ENCODE measurements at regions not wholly inside any gene's neighbourhood (a gene's known extent, or its start where the extent isn't known, plus 50 kb on each side); places are given as distances from the start of the nearest gene placed in this dataset.

GRCh38 chr6:96465321-96465903 lies 56.2 kb upstream of the UFL1 start:
- no peak for DNase-seq

- DNase-seq, result no peak
Observed at GRCh38 chr6:96466147-96466863, 55.3 kb upstream of the UFL1 start.

- no peak for DNase-seq
Observed at GRCh38 chr6:96467814-96468213, 53.8 kb upstream of the UFL1 start.

- no peak for DNase-seq
Observed at GRCh38 chr6:96468281-96468680, 53.3 kb upstream of the UFL1 start.

GRCh38 chr6:96468681-96469224 lies 52.9 kb upstream of the UFL1 start:
- no peak for DNase-seq

- DNase-seq, result no peak
Observed at GRCh38 chr6:96469312-96469711, 52.3 kb upstream of the UFL1 start.

- DNase-seq, result no peak
Observed at GRCh38 chr6:96470296-96470695, 51.3 kb upstream of the UFL1 start.
